Thyroid gland (tissue), 4 donors: ENCODE measurements at regions not wholly inside any gene's neighbourhood (a gene's known extent, or its start where the extent isn't known, plus 50 kb on each side); places are given as distances from the start of the nearest gene placed in this dataset.

Experiments used
- DNase-seq, 2 donors: peaks; one replicate each; pipeline ENCODE4 v3.0.0-alpha.2; 2019
- H3K27ac ChIP-seq, 3 donors: fragments of 200-600 bp; sonication (generic); 1 replicate in 2 of 3; 2 replicates in 1 of 3; pipeline ENCODE4 v1.5.1; 2016 to 2019; ENCODE audit warnings: mild to moderate bottlenecking in 1 of 3, moderate library complexity in 1 of 3
- H3K27me3 ChIP-seq: fragments of 200-600 bp; sonication (generic); one replicate; pipeline ENCODE4 v1.5.1; 2019
- H3K36me3 ChIP-seq, 2 donors: fragments of 200-600 bp; sonication (generic); one replicate each; pipeline ENCODE4 v1.5.1; 2016 to 2019
- H3K4me1 ChIP-seq, 2 donors: fragments of 200-600 bp; sonication (generic); one replicate each; pipeline ENCODE4 v1.5.1; 2017 to 2019
- H3K4me3 ChIP-seq, 3 donors: fragments of 200-600 bp; sonication (generic); replicated peaks in 1 of 3; 1 replicate in 2 of 3; 2 replicates in 1 of 3; pipeline ENCODE4 v1.5.1; 2016; ENCODE audit warnings: mild to moderate bottlenecking in 1 of 3
- H3K9me3 ChIP-seq: fragments of 200-600 bp; sonication (generic); one replicate; pipeline ENCODE4 v1.5.1; 2017
- CTCF ChIP-seq, 6 experiments: fragments of 200-600 bp in 3 of 6; fragments of 450-650 bp in 3 of 6; sonication (generic) in 3 of 6; IDR thresholded peaks; one replicate each; pipeline ENCODE4 v1.5.1; 2016 to 2019; ENCODE audit warnings: antibody characterized with exemption in 6 of 6, mild to moderate bottlenecking in 2 of 6, inconsistent platforms in 1 of 6, moderate library complexity in 1 of 6
- POLR2A ChIP-seq, 2 donors: fragments of 450-650 bp; IDR thresholded peaks; one replicate each; pipeline ENCODE4 v1.6.1; 2017; ENCODE audit warnings: antibody characterized with exemption in 2 of 2, mild to moderate bottlenecking in 2 of 2, moderate library complexity in 1 of 2
- WGBS, 2 donors: methylation state at CpG; one replicate each; pipeline ENCODE4 v1.1.5; 2017; 5-methylcytosine and 5-hydroxymethylcytosine counted together
- intact Hi-C: fragments of 100-400 bp; cut with DNase I; formaldehyde crosslinking; loops from one replicate; pipeline ENCODE4 v1.15.1; 2023

- H3K4me1 ChIP-seq = peaks cover 12 to 24% of the 10 kb centered on the region in 2 donors
- H3K36me3 ChIP-seq = no peaks in the 10 kb centered on the region
- TF ChIP-seq CTCF (IDR thresholded peaks at IDR 0.05) (no peak), POLR2A (IDR thresholded peaks at IDR 0.05) (no peak)
- no peak for DNase-seq
- no peak overlapping the region for H3K4me3 ChIP-seq
- no peak overlapping the region for H3K27ac ChIP-seq
- no peaks in the 10 kb centered on the region for H3K9me3 ChIP-seq
- H3K27me3 ChIP-seq = no peaks in the 10 kb centered on the region
- intact Hi-C loops = no loop called here
- 95 to 97% methylated on average over 9 to 14 of the region's 14 CpGs for WGBS, 2 donors
Measured at GRCh38 chr2:10191554-10191953, 69.0 kb downstream of the RRM2 start.

- Histone ChIP-seq H3K27me3 (no peaks in the 10 kb centered on the region), H3K27ac (no peak overlapping the region), H3K9me3 (no peaks in the 10 kb centered on the region), H3K36me3 (no peaks in the 10 kb centered on the region), H3K4me3 (no peak overlapping the region), H3K4me1 (peaks cover 12 to 27% of the 10 kb centered on the region in 2 donors)
- intact Hi-C loops = no loop called here
- DNase-seq = no peak
- TF ChIP-seq POLR2A (IDR thresholded peaks at IDR 0.05) (no peak), CTCF (IDR thresholded peaks at IDR 0.05) (no peak)
- 90 to 100% methylated on average over 3 to 7 of the region's 10 CpGs for WGBS, 2 donors
Measured at GRCh38 chr2:10192392-10193015, 70.0 kb downstream of the RRM2 start.

GRCh38 chr2:10193276-10193795 lies 70.8 kb downstream of the RRM2 start:
- H3K4me3 ChIP-seq = no peak overlapping the region
- intact Hi-C loops = no loop called here
- TF ChIP-seq CTCF (IDR thresholded peaks at IDR 0.05) (no peak), POLR2A (IDR thresholded peaks at IDR 0.05) (no peak)
- H3K9me3 ChIP-seq = no peaks in the 10 kb centered on the region
- H3K27ac ChIP-seq = no peak overlapping the region
- no peaks in the 10 kb centered on the region for H3K27me3 ChIP-seq
- H3K36me3 ChIP-seq = no peaks in the 10 kb centered on the region
- DNase-seq = no peak
- H3K4me1 ChIP-seq = peaks cover 12 to 27% of the 10 kb centered on the region in 2 donors
- WGBS, 2 donors = 73 to 91% methylated on average over 4 to 13 of the region's 17 CpGs

GRCh38 chr2:10193851-10194820 lies 71.6 kb downstream of the RRM2 start:
- 46 to 56% methylated on average over 18 to 25 of the region's 27 CpGs for WGBS, 2 donors
- Histone ChIP-seq H3K4me1 (peaks cover 12 to 27% of the 10 kb centered on the region in 2 donors), H3K36me3 (no peaks in the 10 kb centered on the region), H3K27me3 (no peaks in the 10 kb centered on the region), H3K4me3 (no peak overlapping the region), H3K9me3 (no peaks in the 10 kb centered on the region), H3K27ac (peak overlapping the region in 1 of 3 donors; percentile 2)
- intact Hi-C loops = no loop called here
- TF ChIP-seq POLR2A (IDR thresholded peaks at IDR 0.05) = no peak
- DNase-seq = peak; percentile 90

- WGBS, 2 donors = 96% methylated on average over 26 to 27 of the region's 27 CpGs
- Histone ChIP-seq H3K4me1 (peaks cover 12 to 27% of the 10 kb centered on the region in 2 donors), H3K9me3 (no peaks in the 10 kb centered on the region), H3K4me3 (no peak overlapping the region), H3K27me3 (no peaks in the 10 kb centered on the region), H3K36me3 (no peaks in the 10 kb centered on the region), H3K27ac (no peak overlapping the region)
- no peak for DNase-seq
- intact Hi-C loops = no loop called here
- TF ChIP-seq POLR2A (IDR thresholded peaks at IDR 0.05) (no peak), CTCF (IDR thresholded peaks at IDR 0.05) (no peak)
Measured at GRCh38 chr2:10195278-10196109, 73.0 kb downstream of the RRM2 start.
